ENCODE measurements at regions not wholly inside any gene's neighbourhood (a gene's known extent, or its start where the extent isn't known, plus 50 kb on each side); places are given as distances from the start of the nearest gene placed in this dataset.

DNA sequence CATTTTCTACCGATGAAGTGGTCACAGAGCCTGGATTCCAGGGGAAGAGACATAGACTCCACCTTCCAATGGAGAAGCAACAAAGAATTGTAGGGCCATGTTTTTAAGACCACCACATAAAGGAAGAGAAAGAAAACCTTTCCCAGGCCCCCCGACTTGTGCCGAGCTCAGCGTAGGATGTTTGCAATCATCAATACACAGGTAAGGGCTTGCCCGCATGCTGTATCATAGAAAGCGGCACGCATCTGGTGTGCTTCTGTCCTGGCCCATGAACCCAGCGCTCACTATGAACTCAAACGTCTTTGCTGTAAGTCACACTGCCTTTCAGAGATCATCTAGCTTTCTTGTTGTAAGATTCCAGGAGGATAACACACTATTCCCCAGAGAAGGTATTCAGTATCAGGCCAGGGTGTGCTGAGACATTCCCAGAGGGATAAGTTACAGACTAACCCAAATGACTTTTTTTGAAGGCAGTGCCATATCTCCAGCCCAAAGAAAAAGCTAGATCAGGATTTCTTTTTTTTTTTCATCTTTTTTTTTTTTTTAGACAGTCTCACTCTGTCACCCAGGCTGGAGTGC lies 79.5 kb upstream of the RPL38 start:
- TF ChIP-seq, protein P1, sequence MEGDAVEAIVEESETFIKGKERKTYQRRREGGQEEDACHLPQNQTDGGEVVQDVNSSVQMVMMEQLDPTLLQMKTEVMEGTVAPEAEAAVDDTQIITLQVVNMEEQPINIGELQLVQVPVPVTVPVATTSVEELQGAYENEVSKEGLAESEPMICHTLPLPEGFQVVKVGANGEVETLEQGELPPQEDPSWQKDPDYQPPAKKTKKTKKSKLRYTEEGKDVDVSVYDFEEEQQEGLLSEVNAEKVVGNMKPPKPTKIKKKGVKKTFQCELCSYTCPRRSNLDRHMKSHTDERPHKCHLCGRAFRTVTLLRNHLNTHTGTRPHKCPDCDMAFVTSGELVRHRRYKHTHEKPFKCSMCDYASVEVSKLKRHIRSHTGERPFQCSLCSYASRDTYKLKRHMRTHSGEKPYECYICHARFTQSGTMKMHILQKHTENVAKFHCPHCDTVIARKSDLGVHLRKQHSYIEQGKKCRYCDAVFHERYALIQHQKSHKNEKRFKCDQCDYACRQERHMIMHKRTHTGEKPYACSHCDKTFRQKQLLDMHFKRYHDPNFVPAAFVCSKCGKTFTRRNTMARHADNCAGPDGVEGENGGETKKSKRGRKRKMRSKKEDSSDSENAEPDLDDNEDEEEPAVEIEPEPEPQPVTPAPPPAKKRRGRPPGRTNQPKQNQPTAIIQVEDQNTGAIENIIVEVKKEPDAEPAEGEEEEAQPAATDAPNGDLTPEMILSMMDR (IDR thresholded peaks at IDR 0.05) = no peak
- no peak for TF ChIP-seq POLR2A (IDR thresholded peaks at IDR 0.05)

Measured in body of pancreas (tissue), 4 donors.